HG02943 (cell line): ENCODE measurements at regions not wholly inside any gene's neighbourhood (a gene's known extent, or its start where the extent isn't known, plus 50 kb on each side); places are given as distances from the start of the nearest gene placed in this dataset.

Experiments
- ATAC-seq: cut with Tn5 transposase; IDR thresholded peaks from one replicate; pipeline ENCODE4 v1.9.1; 2021; ENCODE audit warnings: mild to moderate bottlenecking, low read depth, moderate library complexity; ENCODE audit not compliant: unreplicated experiment

GRCh38 chr7:119482209-119482608, 790.8 kb upstream of the KCND2 start:
- ATAC-seq = peak; percentile 81

- no peak for ATAC-seq
Observed at GRCh38 chr7:119482671-119483070, 790.3 kb upstream of the KCND2 start.

GRCh38 chr7:119483364-119483763, 789.6 kb upstream of the KCND2 start:
- ATAC-seq = no peak

GRCh38 chr7:119514326-119514725, 758.6 kb upstream of the KCND2 start:
- ATAC-seq = no peak

GRCh38 chr7:119515214-119515613, 757.8 kb upstream of the KCND2 start:
- ATAC-seq = no peak

- no peak for ATAC-seq
Observed at GRCh38 chr7:119515962-119516361, 757.0 kb upstream of the KCND2 start.

GRCh38 chr7:119522263-119522662, 750.7 kb upstream of the KCND2 start:
- ATAC-seq = no peak

- ATAC-seq = no peak
Observed at GRCh38 chr7:119522698-119523097, 750.3 kb upstream of the KCND2 start.

GRCh38 chr7:119545118-119545517, 727.9 kb upstream of the KCND2 start:
- no peak for ATAC-seq

GRCh38 chr7:119555788-119556187, 717.2 kb upstream of the KCND2 start:
- no peak for ATAC-seq

- no peak for ATAC-seq
Observed at GRCh38 chr7:119556436-119556835, 716.5 kb upstream of the KCND2 start.

- ATAC-seq = no peak
Observed at GRCh38 chr7:119561751-119562150, 711.2 kb upstream of the KCND2 start.

- ATAC-seq = no peak
Observed at GRCh38 chr7:119562839-119563238, 710.1 kb upstream of the KCND2 start.

- no peak for ATAC-seq
Observed at GRCh38 chr7:119571666-119572065, 701.3 kb upstream of the KCND2 start.

GRCh38 chr7:119572132-119572531, 700.8 kb upstream of the KCND2 start:
- ATAC-seq = no peak

GRCh38 chr7:119572541-119572940, 700.4 kb upstream of the KCND2 start:
- no peak for ATAC-seq

GRCh38 chr7:119578116-119578515, 694.9 kb upstream of the KCND2 start:
- no peak for ATAC-seq

GRCh38 chr7:119594956-119595355, 678.0 kb upstream of the KCND2 start:
- no peak for ATAC-seq

- no peak for ATAC-seq
Observed at GRCh38 chr7:119596651-119597050, 676.3 kb upstream of the KCND2 start.

- no peak for ATAC-seq
Observed at GRCh38 chr7:119606297-119606696, 666.7 kb upstream of the KCND2 start.

- ATAC-seq = no peak
Observed at GRCh38 chr7:119620769-119621168, 652.2 kb upstream of the KCND2 start.

GRCh38 chr7:119623427-119623826, 649.5 kb upstream of the KCND2 start:
- ATAC-seq = no peak

GRCh38 chr7:119630406-119630969, 642.5 kb upstream of the KCND2 start:
- ATAC-seq = no peak
